Activated T-cell treated with anti-CD3 and anti-CD28 coated beads for 1 hour (primary cell): ENCODE measurements at regions not wholly inside any gene's neighbourhood (a gene's known extent, or its start where the extent isn't known, plus 50 kb on each side); places are given as distances from the start of the nearest gene placed in this dataset.
A peak's percentile ranks its signal among the peaks of the same experiment; 100 is the strongest.

Source experiments
- DNase-seq: peaks from one replicate; pipeline ENCODE4 v3.0.0-alpha.2; 2020; ENCODE audit warnings: low read depth

- no peak for DNase-seq
These were observed 219.8 kb upstream of the MANEA start for GRCh38 chr6:95357380-95358020.

DNA sequence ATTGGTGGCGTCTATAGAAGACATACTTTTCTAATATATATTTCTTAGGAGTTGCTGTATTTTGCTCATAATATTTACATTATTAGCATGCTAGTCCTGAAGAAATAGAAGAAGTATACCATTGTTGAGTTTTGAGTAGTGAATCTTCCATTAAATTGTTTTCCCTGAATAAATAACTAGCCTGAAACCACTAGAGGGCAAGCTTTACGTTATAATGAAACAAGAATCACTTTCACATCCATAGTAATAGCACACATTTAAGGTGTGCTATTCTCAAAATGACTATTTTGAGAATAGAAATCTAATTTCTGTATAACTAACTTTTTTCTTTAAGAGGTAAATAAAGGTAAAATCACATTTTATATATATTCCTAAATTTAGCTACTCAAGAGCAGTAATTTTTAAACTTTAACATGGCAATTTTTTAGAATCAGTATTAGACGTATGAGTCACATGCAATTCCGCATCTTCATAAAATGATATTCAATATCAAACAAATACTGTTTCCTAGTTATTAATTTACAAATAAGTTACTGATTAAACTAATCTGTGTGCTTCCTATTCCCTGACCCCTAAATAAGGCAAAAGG lies 213.2 kb upstream of the MANEA start:
- no peak for DNase-seq

DNA sequence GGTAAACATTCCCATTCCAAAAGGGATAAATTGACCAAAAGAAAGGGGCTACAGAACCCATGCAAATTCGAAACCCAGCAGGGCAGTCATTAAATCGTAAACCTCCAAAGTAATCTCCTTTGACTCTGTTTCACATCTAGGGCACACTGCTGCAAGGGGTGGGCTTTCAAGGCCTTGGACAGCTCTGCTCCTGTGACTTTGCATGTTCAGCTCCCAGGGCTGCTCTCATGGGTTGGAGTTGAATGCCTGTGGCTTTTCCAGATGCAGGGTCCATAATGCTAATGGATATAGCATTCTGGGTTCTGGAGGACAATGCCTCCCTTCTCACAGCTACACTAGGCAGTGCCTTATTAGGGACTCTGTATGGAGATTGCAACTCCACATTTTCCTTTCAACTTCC lies 211.9 kb upstream of the MANEA start:
- no peak for DNase-seq

GRCh38 chr6:95366414-95366813 lies 210.9 kb upstream of the MANEA start:
- no peak for DNase-seq

DNA sequence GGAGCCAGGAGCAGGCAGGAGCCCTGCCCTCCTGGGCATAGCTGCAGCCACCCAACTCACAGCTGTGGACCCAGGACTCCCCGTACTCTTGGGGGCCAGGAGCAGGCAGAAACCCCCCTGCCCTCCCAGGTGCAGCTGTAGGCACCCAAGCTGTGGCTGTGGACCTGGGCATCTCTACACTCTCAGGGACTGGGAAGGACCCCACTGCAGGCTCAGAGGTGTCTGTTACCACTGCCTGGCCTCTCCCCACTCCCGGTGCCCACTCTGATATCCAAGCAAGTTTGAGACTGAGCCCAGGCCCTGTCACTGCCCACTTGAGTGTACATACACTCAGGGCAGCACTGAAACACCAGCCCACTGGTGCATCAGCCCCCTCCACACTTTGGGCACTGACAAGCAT lies 193.5 kb upstream of the MANEA start:
- no peak for DNase-seq

DNA sequence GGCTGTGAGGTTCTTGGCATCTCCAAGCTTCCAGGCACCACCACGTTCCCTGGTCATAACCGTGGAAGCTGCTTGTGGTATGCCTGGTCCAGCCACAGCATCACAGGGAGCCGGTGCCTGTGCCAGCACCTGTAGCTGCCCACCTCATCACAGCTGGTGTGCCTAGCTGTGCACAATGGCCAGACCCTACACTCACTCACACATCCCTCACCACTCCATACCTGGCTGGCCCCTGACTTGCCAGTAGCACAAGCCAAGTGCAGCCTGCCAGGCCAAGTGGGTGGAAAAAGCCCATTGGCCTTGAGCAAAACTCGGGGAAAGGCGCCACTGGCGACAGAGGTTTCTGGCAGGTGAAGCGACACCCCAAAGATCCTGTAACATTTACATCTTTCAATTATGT lies 192.3 kb upstream of the MANEA start:
- no peak for DNase-seq

GRCh38 chr6:95387845-95388244 lies 189.5 kb upstream of the MANEA start:
- no peak for DNase-seq

DNA sequence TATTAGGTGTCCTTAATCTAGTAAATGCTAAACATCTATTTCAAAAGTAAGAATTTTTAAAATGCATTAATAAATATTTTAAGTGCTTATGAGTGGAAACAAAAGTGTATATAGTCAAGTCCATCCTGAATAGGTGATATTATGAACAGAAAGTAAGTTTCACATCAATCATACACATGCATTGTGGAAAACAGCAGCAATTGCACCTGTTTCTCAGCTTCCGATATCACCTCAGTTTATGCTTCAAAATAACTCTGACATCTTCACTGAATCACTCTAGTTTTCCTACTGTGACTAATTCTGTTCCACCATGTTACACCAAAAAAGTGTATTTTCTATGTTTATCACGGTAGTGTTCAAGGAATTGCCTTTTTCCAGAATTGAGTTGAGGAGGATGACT lies 172.6 kb upstream of the MANEA start:
- no peak for DNase-seq

DNA sequence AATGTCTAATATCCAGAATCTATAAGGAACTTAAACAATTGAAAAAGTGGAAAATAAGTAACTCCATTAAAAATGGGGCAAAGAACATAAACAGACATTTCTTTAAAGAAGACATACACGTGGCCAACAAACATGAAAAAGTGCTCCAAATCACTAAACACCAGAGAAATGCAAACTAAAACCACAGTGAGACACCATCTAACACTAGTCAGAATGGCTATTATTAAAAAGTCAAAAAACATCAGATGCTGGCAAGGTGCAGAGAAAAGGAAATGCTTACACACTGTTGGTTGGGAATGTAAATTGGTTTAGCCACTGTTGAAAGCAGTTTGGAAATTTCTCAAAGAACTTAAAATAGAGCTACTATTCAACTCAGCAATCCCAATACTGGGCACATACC lies 169.2 kb upstream of the MANEA start:
- no peak for DNase-seq

DNA sequence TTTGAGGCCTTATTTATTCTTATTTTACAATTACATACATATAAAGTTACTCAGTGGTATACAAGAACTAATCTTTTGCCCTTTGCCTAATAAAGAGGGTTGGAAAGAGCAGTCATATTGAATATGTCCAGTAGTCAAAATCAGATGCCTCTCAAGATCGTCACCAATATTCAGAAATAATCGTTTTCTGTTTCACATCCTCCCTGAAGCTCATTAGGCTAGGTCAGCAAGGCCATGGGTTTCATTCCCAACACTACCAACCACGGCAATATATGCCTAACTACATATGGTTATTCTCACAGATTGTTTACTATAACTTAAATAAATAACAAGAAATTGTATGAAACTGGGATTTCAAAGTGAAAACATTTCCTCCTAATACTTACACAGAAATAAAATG lies 167.2 kb upstream of the MANEA start:
- no peak for DNase-seq

GRCh38 chr6:95413789-95414188 lies 163.5 kb upstream of the MANEA start:
- no peak for DNase-seq

GRCh38 chr6:95417856-95418255 lies 159.5 kb upstream of the MANEA start:
- no peak for DNase-seq

- no peak for DNase-seq
These were observed 156.5 kb upstream of the MANEA start for GRCh38 chr6:95420792-95421191.

GRCh38 chr6:95423331-95423730 lies 154.0 kb upstream of the MANEA start:
- DNase-seq = no peak

DNA sequence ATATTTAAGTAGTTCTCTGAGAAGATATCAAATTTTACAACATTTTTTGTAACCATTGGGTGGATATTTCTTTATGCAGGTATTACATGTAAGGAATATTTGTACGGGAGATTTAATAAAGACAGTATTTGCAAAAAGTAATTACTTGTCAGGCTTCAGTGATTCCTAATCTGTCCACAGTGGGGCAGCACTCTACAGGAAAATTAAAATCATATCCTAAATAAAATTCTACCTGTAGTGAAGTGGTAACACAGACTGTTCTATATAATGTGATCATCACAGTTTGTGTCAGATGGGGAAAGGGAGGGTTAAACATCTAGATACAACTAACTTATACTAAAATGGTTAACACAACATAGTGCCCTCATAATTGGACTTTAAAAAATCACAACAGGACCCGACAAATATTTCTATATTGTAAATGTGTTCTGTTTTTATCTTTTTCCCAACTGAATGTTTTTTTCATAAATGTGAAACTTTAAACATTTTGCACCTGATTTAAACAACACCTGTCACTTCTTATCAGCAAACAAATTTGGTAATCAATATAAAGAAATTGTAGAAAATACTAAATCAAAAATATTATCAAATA lies 145.6 kb upstream of the MANEA start:
- peak; percentile 23 for DNase-seq

DNA sequence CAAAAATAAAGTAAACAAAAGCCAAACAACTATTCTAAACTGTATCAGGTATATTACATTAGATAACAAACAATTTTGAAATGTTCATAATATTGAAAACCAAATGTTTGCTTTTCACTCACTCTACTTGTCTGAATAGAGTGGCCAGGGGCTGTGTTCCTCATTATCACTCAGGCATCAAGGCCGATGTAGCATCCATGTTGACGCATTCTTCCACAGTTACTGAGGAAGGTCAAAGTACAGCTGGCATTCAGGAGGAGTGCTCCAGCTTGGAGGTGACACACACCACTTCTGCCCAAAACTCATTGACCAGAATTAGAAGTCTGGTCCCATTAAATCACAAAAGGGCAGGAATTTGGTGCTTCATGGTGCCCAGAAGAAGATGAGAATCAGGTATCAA lies 137.6 kb upstream of the MANEA start:
- DNase-seq = no peak

GRCh38 chr6:95448208-95448607 lies 129.1 kb upstream of the MANEA start:
- no peak for DNase-seq

- no peak for DNase-seq
These were observed 107.8 kb upstream of the MANEA start for GRCh38 chr6:95469511-95469910.

DNA sequence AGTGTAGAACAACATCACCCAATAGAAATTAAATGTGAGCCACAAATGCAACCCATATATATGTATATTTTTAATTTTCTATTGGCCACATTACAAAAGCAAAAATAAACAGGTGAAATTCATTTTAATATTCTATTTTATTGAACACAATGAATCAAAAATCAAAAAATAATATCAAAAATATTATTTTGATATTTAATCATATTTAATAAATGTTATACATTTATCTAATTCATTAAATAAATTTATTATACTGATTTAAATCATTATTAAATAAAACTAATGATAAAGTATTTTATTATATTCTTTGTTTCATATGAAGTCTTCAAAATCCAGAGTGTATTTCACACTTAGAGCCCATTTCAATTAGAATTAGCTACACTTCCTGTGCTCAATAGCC lies 98.4 kb upstream of the MANEA start:
- DNase-seq = no peak

- DNase-seq = no peak
These were observed 89.5 kb upstream of the MANEA start for GRCh38 chr6:95487817-95488216.

- no peak for DNase-seq
These were observed 88.0 kb upstream of the MANEA start for GRCh38 chr6:95489185-95489863.

- no peak for DNase-seq
These were observed 80.4 kb upstream of the MANEA start for GRCh38 chr6:95496769-95497426.
